Panc1 (cell line): ENCODE measurements at regions not wholly inside any gene's neighbourhood (a gene's known extent, or its start where the extent isn't known, plus 50 kb on each side); places are given as distances from the start of the nearest gene placed in this dataset.

Source experiments
- ATAC-seq: fragments of 200-7000 bp; cut with Tn5 transposase; 2 replicates; pipeline ENCODE4 v1.9.1; 2020; ENCODE audit warnings: mild to moderate bottlenecking, moderate library complexity
- BruUV-seq: library from RNA; stranded (reverse); fragments of 400-500 nt; replicated peaks from 2 replicates; lab custom pipeline; 2021; lab: Mats Ljungman, UMichigan
- CTCF ChIA-PET: fragments of 300-600 bp; sonication (Branson Sonifier 250); formaldehyde crosslinking; loops from one replicate; lab custom pipeline; 2022; ENCODE audit warnings: antibody characterized with exemption; lab: Charles Lee
- POLR2A ChIA-PET: fragments of 300-600 bp; sonication (Branson Sonifier 250); formaldehyde crosslinking; loops from one replicate; lab custom pipeline; 2022; ENCODE audit warnings: antibody characterized with exemption; lab: Charles Lee
- DNase-seq: peaks from one replicate; pipeline ENCODE4 v3.0.0-alpha.2; 2010; ENCODE audit warnings: low read depth, low spot score
- H3K27ac ChIP-seq: 2 replicates; pipeline ENCODE4 v1.5.1; 2011; ENCODE audit warnings: mild to moderate bottlenecking, low read length, inconsistent platforms
- H3K27me3 ChIP-seq: fragments of 200-500 bp; sonication (Bioruptor generic); 2 replicates; pipeline ENCODE4 v1.6.0; 2014; ENCODE audit warnings: low read length, inconsistent platforms; ENCODE audit not compliant: control insufficient read depth, insufficient read depth
- H3K36me3 ChIP-seq: fragments of 200-500 bp; sonication (Bioruptor generic); 2 replicates; pipeline ENCODE4 v1.5.1; 2014; ENCODE audit warnings: inconsistent platforms, mild to moderate bottlenecking, low read length, moderate library complexity; ENCODE audit not compliant: control insufficient read depth, insufficient read depth
- H3K4me1 ChIP-seq: 2 replicates; pipeline ENCODE4 v1.5.1; 2011; ENCODE audit warnings: inconsistent platforms, mild to moderate bottlenecking, low read length, moderate library complexity; ENCODE audit not compliant: control insufficient read depth, insufficient read depth
- H3K4me3 ChIP-seq, 2 experiments: 2 replicates each; pipeline ENCODE4 v1.5.1; 2011 to 2012; ENCODE audit warnings: low read depth in 2 of 2, low read length in 2 of 2, mild to moderate bottlenecking in 2 of 2, inconsistent platforms in 1 of 2, moderate library complexity in 1 of 2
- H3K9me3 ChIP-seq: fragments of 200-500 bp; sonication (Bioruptor generic); 2 replicates; pipeline ENCODE4 v1.5.1; 2014; ENCODE audit warnings: low read depth, mild to moderate bottlenecking, inconsistent platforms, low read length, moderate library complexity; ENCODE audit not compliant: control insufficient read depth, insufficient read depth
- POLR2AphosphoS5 ChIP-seq: IDR thresholded peaks from 2 replicates; pipeline ENCODE4 v1.6.1; 2012; ENCODE audit warnings: mild to moderate bottlenecking, low read depth, low read length, moderate library complexity
- SIN3A ChIP-seq: IDR thresholded peaks from 2 replicates; pipeline ENCODE4 v1.6.1; 2012; ENCODE audit warnings: low read depth, mild to moderate bottlenecking, low read length, moderate library complexity, borderline replicate concordance; ENCODE audit not compliant: insufficient read depth
- TCF7L2 ChIP-seq: IDR thresholded peaks from 2 replicates; pipeline ENCODE4 v1.6.1; 2011; ENCODE audit warnings: mild to moderate bottlenecking, low read depth, low read length, inconsistent platforms
- in situ Hi-C: cut with HindIII; loops from 2 replicates; pipeline ENCODE4 v1.10.0; 2016; ENCODE audit warnings: low sequenced_read_pairs, low pct_unique_long_range_greater_than_20kb
- intact Hi-C: fragments of 100-400 bp; cut with micrococcal nuclease; formaldehyde crosslinking; loops from one replicate; pipeline ENCODE4 v1.10.0; 2022; ENCODE audit not compliant: unreplicated experiment
- TF ChIP-seq, protein P1 (sequence below): fragments of 450-650 bp; IDR thresholded peaks from 2 replicates; pipeline ENCODE4 v1.5.1; 2017; ENCODE audit warnings: mild to moderate bottlenecking
- TF ChIP-seq, protein P2 (sequence below), 2 experiments: IDR thresholded peaks; 2 replicates each; pipeline ENCODE4 v1.6.1; 2011 to 2012; ENCODE audit warnings: low read depth in 2 of 2, control low read depth in 1 of 2, low read length in 1 of 2, mild to moderate bottlenecking in 1 of 2, moderate library complexity in 1 of 2; ENCODE audit not compliant: insufficient read depth in 1 of 2

DNA sequence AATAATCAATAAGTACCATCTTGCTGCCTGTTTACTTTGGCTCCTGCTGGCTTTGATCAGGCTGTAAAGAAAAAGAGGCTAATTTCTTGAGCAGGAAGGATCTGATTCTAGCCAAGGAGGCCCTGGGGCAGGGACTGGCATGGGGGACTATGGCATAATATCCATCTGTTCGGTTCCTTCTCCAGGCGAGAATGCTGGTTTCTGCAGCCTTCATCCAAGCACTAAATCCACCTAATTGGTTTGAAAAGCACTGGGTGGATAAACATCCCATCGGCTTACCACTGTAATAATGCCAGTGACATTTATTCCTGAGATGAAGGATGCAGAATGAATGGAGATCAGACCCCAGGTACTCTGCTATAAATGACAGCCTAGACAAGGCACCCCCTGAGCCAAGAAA is 180.0 kb upstream of the ASIC2 start:
- no peaks in the 10 kb centered on the region for H3K9me3 ChIP-seq
- H3K4me1 ChIP-seq, result no peaks in the 10 kb centered on the region
- ATAC-seq (no peak), DNase-seq (no peak)
- no peaks in the 10 kb centered on the region for H3K36me3 ChIP-seq
- CTCF ChIA-PET, result no interaction called here
- in situ Hi-C loops, result no loop called here
- POLR2A ChIA-PET, result no interaction called here
- TF ChIP-seq, protein P1, sequence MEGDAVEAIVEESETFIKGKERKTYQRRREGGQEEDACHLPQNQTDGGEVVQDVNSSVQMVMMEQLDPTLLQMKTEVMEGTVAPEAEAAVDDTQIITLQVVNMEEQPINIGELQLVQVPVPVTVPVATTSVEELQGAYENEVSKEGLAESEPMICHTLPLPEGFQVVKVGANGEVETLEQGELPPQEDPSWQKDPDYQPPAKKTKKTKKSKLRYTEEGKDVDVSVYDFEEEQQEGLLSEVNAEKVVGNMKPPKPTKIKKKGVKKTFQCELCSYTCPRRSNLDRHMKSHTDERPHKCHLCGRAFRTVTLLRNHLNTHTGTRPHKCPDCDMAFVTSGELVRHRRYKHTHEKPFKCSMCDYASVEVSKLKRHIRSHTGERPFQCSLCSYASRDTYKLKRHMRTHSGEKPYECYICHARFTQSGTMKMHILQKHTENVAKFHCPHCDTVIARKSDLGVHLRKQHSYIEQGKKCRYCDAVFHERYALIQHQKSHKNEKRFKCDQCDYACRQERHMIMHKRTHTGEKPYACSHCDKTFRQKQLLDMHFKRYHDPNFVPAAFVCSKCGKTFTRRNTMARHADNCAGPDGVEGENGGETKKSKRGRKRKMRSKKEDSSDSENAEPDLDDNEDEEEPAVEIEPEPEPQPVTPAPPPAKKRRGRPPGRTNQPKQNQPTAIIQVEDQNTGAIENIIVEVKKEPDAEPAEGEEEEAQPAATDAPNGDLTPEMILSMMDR, result no peak
- TF ChIP-seq, protein P2, sequence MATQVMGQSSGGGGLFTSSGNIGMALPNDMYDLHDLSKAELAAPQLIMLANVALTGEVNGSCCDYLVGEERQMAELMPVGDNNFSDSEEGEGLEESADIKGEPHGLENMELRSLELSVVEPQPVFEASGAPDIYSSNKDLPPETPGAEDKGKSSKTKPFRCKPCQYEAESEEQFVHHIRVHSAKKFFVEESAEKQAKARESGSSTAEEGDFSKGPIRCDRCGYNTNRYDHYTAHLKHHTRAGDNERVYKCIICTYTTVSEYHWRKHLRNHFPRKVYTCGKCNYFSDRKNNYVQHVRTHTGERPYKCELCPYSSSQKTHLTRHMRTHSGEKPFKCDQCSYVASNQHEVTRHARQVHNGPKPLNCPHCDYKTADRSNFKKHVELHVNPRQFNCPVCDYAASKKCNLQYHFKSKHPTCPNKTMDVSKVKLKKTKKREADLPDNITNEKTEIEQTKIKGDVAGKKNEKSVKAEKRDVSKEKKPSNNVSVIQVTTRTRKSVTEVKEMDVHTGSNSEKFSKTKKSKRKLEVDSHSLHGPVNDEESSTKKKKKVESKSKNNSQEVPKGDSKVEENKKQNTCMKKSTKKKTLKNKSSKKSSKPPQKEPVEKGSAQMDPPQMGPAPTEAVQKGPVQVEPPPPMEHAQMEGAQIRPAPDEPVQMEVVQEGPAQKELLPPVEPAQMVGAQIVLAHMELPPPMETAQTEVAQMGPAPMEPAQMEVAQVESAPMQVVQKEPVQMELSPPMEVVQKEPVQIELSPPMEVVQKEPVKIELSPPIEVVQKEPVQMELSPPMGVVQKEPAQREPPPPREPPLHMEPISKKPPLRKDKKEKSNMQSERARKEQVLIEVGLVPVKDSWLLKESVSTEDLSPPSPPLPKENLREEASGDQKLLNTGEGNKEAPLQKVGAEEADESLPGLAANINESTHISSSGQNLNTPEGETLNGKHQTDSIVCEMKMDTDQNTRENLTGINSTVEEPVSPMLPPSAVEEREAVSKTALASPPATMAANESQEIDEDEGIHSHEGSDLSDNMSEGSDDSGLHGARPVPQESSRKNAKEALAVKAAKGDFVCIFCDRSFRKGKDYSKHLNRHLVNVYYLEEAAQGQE (IDR thresholded peaks at IDR 0.05; ENCODE audit: insufficient read depth in 1 of 2, low read depth in 2 of 2, low read length in 1 of 2), result no peak
- no peak for TF ChIP-seq POLR2AphosphoS5
- no peak for TF ChIP-seq SIN3A
- no peak for TF ChIP-seq TCF7L2
- H3K4me3 ChIP-seq, result no peak overlapping the region
- intact Hi-C loops, result no loop called here
- peaks cover 3% of the 10 kb centered on the region; the same call in 1 of the 2 replicates for H3K27me3 ChIP-seq
- H3K27ac ChIP-seq, result no peak overlapping the region
- no TSS peak for BruUV-seq

DNA sequence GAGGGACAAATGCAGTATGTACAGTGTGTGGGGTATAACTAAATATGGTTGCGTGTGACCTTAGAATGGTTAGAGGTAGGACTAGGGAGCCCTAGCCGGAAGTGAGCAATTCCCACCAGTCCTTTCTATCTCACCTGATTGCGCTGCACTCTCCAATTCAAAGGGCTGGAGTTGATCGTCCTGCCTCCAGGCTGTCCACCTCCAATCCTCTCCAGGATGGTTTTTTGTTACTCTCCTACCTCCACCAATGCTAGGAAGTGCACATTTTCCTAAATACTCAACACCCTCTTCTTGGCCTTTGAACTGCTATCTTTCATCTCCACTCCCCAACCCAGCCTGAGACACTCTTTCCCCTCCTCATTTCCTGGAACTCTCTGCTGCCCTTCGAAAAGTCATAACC is 181.7 kb upstream of the ASIC2 start:
- Histone ChIP-seq H3K36me3 (no peaks in the 10 kb centered on the region), H3K27me3 (peaks cover 6% of the 10 kb centered on the region; the same call in 1 of the 2 replicates), H3K9me3 (no peaks in the 10 kb centered on the region), H3K27ac (no peak overlapping the region), H3K4me3 (no peak overlapping the region), H3K4me1 (no peaks in the 10 kb centered on the region)
- ATAC-seq (no peak), DNase-seq (no peak)
- TF ChIP-seq, protein P2 (IDR thresholded peaks at IDR 0.05; ENCODE audit: insufficient read depth in 1 of 2, low read depth in 2 of 2, low read length in 1 of 2), result no peak
- no peak for TF ChIP-seq TCF7L2
- no peak for TF ChIP-seq POLR2AphosphoS5
- TF ChIP-seq, protein P1, result no peak
- TF ChIP-seq SIN3A, result no peak
- intact Hi-C loops (no loop called here), in situ Hi-C loops (no loop called here)
- BruUV-seq, result no TSS peak
- POLR2A ChIA-PET, result no interaction called here
- CTCF ChIA-PET, result no interaction called here
